Thyroid gland (tissue), 4 donors: ENCODE measurements at regions not wholly inside any gene's neighbourhood (a gene's known extent, or its start where the extent isn't known, plus 50 kb on each side); places are given as distances from the start of the nearest gene placed in this dataset.

Experiments used
- POLR2A ChIP-seq, 2 donors: fragments of 450-650 bp; IDR thresholded peaks; one replicate each; pipeline ENCODE4 v1.6.1; 2017; ENCODE audit warnings: antibody characterized with exemption in 2 of 2, mild to moderate bottlenecking in 2 of 2, moderate library complexity in 1 of 2
- TF ChIP-seq, protein P1 (sequence below), 6 experiments: fragments of 200-600 bp in 3 of 6; fragments of 450-650 bp in 3 of 6; sonication (generic) in 3 of 6; IDR thresholded peaks; one replicate each; pipeline ENCODE4 v1.5.1; 2016 to 2019; ENCODE audit warnings: antibody characterized with exemption in 6 of 6, mild to moderate bottlenecking in 2 of 6, inconsistent platforms in 1 of 6, moderate library complexity in 1 of 6

DNA sequence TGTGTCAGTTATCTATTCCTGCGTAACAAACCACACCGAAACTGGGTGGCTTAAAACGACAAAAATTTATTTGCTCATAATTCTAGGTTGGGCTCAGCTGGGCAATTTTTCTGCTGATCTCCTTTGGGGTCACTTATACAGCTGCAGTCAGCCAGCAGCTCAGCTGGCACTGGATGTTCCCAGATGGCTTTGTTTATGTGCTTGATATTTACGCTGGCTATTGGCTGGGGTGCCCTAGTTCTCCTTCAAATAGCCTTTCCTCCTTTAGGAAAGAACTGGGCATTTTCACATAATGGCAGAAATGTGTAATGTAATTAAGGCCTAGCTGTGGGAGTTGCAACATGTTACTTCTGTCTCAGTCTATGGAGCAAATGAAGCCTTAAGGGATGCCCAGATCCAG is 142.2 kb downstream of the B3GNT2 start:
- no peak for TF ChIP-seq POLR2A (IDR thresholded peaks at IDR 0.05)
- TF ChIP-seq, protein P1, sequence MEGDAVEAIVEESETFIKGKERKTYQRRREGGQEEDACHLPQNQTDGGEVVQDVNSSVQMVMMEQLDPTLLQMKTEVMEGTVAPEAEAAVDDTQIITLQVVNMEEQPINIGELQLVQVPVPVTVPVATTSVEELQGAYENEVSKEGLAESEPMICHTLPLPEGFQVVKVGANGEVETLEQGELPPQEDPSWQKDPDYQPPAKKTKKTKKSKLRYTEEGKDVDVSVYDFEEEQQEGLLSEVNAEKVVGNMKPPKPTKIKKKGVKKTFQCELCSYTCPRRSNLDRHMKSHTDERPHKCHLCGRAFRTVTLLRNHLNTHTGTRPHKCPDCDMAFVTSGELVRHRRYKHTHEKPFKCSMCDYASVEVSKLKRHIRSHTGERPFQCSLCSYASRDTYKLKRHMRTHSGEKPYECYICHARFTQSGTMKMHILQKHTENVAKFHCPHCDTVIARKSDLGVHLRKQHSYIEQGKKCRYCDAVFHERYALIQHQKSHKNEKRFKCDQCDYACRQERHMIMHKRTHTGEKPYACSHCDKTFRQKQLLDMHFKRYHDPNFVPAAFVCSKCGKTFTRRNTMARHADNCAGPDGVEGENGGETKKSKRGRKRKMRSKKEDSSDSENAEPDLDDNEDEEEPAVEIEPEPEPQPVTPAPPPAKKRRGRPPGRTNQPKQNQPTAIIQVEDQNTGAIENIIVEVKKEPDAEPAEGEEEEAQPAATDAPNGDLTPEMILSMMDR (IDR thresholded peaks at IDR 0.05): no peak
